ENCODE measurements at regions not wholly inside any gene's neighbourhood (a gene's known extent, or its start where the extent isn't known, plus 50 kb on each side); places are given as distances from the start of the nearest gene placed in this dataset.

DNA sequence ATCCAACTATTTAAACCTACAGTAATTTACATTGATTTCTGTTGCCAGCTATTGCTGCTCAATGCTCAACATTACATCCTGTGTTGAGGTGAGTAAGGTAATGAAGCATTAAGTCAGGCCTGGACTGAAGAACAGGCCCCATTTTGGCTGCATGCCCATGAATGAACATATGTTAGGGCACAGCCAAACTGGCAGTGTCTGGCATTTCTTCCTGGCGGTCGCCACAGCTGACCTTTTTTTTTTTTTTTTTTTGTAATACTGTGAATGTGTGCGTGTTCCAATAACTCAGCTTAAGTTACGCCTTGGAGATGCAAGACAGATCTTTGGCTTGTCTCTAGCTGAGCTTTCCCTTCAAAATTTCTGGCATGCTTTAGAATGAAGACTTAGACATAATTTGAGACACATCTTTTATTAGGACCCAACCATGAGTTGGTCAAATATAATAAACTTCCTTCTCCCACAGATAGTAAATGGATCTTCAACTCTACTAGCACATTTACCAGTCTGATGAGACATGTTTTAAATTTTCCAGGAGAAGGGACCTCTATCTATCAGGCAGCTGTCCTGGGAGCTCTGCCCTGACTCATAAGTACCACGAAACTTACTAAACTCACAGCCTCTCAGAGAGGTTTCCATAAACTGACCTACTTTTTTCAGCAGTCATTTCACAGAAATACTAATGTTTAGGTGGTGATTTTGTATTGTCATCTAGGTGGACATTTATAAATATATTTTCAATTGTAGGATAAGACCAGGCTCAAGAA lies 341.1 kb upstream of the RUNX1 start:
- Histone ChIP-seq H3K4me1 (no peaks in the 10 kb centered on the region), H3K27ac (no peak overlapping the region), H3K9me3 (0 out of 3 replicates have a peak, but pooled peaks cover 2% of the 10 kb centered on the region), H3K4me2 (no peak overlapping the region), H3K4me3 (no peak overlapping the region)
- ChIA-PET CTCF (interaction anchor here (2.1 to 2.6 kb wide), 2 partner anchors 10 to 501 kb away, joined by 5 to 15 read pairs; no protein-coding TSS in a partner anchor), POLR2A (no interaction called here)
- no peak for FAIRE-seq
- WGBS (ENCODE audit: missing lambda C conversion rate), result 61% methylated on average over 5 of the region's 5 CpGs
- ATAC-seq, result no peak
- DNase-seq (ENCODE audit: low read depth in 1 of 2, low spot score in 1 of 2), result no peak
- TF ChIP-seq ZNF302 (CRISPR knock-in tag; IDR thresholded peaks at IDR 0.05) (no peak), USF2 (IDR thresholded peaks at IDR 0.05) (no peak), FOSL2 (IDR thresholded peaks at IDR 0.05) (no peak), FOSL2 (CRISPR knock-in tag; IDR thresholded peaks at IDR 0.05) (no peak), CHD4 (IDR thresholded peaks at IDR 0.05; ENCODE audit: borderline replicate concordance) (no peak), REST (IDR thresholded peaks at IDR 0.05) (no peak)

DNA sequence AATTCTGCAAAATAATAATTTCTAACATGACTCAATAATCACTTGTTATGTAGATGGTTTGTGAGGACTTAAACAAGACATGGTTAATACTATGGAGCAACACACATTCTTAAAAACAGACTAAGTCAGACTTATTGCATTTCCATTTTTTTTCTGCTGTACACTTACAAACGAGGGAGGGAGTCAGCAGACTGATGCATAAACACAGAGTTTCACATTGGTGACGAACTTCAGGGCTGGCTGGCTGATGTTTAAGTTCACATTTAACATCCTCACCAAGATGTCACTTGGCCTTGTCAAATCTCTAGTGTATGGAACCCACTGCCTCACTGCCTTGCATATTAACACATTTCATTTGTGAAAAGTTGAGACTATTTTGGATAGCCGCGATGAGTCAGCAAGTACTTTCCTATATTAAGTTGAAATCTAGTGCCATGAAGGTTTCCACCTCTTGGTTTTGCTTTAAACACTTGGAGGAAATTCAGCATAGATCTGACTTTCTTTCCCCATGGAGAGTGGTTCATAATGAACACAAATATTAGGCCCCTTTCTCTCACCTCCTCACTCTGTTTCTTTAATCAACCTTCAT lies 337.5 kb upstream of the RUNX1 start:
- H3K27ac ChIP-seq, result no peak overlapping the region
- 69% methylated on average over 4 of the region's 4 CpGs for WGBS (ENCODE audit: missing lambda C conversion rate)
- DNase-seq (ENCODE audit: low read depth in 1 of 2, low spot score in 1 of 2) (no peak), ATAC-seq (no peak), FAIRE-seq (no peak)
- POLR2A ChIA-PET, result no interaction called here
- no peak overlapping the region for H3K4me3 ChIP-seq
- no peak overlapping the region for H3K4me2 ChIP-seq
- H3K4me1 ChIP-seq, result no peaks in the 10 kb centered on the region
- CTCF ChIA-PET, result no interaction called here
- TF ChIP-seq CHD4 (IDR thresholded peaks at IDR 0.05; ENCODE audit: borderline replicate concordance) (no peak), MAFK (IDR thresholded peaks at IDR 0.05; ENCODE audit: partially characterized antibody) (peak; percentile 46)
- 0 out of 3 replicates have a peak, but pooled peaks cover 2% of the 10 kb centered on the region for H3K9me3 ChIP-seq

DNA sequence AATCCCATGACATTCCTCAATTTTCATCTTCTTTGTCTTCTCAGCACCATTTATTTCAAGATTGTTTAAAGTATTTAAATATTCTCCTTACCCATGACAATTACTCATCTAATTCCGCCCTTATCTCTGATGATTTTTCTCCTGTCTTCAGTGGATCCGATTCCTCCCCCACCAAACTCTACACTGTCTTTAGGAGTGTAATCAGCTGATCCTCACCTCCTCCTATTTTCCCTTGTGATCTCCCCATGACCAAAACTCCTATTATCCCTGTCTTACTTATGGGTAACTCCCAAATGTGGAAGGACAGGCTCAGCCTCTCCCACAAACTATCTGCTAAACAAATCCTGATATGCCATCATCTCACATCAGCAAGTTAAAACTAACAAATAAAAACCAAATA lies 335.3 kb upstream of the RUNX1 start:
- no peak for FAIRE-seq
- Histone ChIP-seq H3K4me1 (no peaks in the 10 kb centered on the region), H3K9me3 (0 out of 3 replicates have a peak, but pooled peaks cover 2% of the 10 kb centered on the region), H3K27ac (no peak overlapping the region), H3K4me2 (no peak overlapping the region), H3K4me3 (no peak overlapping the region)
- ChIA-PET POLR2A (no interaction called here), CTCF (no interaction called here)
- TF ChIP-seq EHMT2 (IDR thresholded peaks at IDR 0.05; ENCODE audit: low read depth), result no peak
- TF ChIP-seq JUN (IDR thresholded peaks at IDR 0.05), result no peak
- TF ChIP-seq, protein P1, sequence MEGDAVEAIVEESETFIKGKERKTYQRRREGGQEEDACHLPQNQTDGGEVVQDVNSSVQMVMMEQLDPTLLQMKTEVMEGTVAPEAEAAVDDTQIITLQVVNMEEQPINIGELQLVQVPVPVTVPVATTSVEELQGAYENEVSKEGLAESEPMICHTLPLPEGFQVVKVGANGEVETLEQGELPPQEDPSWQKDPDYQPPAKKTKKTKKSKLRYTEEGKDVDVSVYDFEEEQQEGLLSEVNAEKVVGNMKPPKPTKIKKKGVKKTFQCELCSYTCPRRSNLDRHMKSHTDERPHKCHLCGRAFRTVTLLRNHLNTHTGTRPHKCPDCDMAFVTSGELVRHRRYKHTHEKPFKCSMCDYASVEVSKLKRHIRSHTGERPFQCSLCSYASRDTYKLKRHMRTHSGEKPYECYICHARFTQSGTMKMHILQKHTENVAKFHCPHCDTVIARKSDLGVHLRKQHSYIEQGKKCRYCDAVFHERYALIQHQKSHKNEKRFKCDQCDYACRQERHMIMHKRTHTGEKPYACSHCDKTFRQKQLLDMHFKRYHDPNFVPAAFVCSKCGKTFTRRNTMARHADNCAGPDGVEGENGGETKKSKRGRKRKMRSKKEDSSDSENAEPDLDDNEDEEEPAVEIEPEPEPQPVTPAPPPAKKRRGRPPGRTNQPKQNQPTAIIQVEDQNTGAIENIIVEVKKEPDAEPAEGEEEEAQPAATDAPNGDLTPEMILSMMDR (IDR thresholded peaks at IDR 0.05), result no peak
- TF ChIP-seq BHLHE40 (IDR thresholded peaks at IDR 0.05; ENCODE audit: low read depth, low read length), result no peak
- TF ChIP-seq CEBPB (IDR thresholded peaks at IDR 0.05), result no peak
- TF ChIP-seq RAD21 (conservative IDR thresholded peaks at IDR 0.05 in 1 of 2, IDR thresholded peaks at IDR 0.05 in 1 of 2), result no peak
- TF ChIP-seq HDAC2 (IDR thresholded peaks at IDR 0.05), result no peak
- TF ChIP-seq KDM5A (IDR thresholded peaks at IDR 0.05), result no peak
- TF ChIP-seq, protein P2, sequence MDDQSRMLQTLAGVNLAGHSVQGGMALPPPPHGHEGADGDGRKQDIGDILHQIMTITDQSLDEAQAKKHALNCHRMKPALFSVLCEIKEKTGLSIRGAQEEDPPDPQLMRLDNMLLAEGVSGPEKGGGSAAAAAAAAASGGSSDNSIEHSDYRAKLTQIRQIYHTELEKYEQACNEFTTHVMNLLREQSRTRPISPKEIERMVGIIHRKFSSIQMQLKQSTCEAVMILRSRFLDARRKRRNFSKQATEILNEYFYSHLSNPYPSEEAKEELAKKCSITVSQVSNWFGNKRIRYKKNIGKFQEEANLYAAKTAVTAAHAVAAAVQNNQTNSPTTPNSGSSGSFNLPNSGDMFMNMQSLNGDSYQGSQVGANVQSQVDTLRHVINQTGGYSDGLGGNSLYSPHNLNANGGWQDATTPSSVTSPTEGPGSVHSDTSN (IDR thresholded peaks at IDR 0.05), result no peak
- no peak for TF ChIP-seq HOXA7 (CRISPR knock-in tag; IDR thresholded peaks at IDR 0.05)
- TF ChIP-seq CBX8 (IDR thresholded peaks at IDR 0.05), result no peak
- TF ChIP-seq JUNB (IDR thresholded peaks at IDR 0.05), result no peak
- no peak for TF ChIP-seq MYC (IDR thresholded peaks at IDR 0.05; ENCODE audit: borderline replicate concordance, low read length)
- TF ChIP-seq GATA3 (IDR thresholded peaks at IDR 0.05; ENCODE audit: borderline replicate concordance), result no peak
- TF ChIP-seq ESRRA (IDR thresholded peaks at IDR 0.05; ENCODE audit: borderline replicate concordance, low read length), result no peak
- WGBS (ENCODE audit: missing lambda C conversion rate), result 62% methylated on average over 2 of the region's 2 CpGs
- no peak for DNase-seq (ENCODE audit: low read depth in 1 of 2, low spot score in 1 of 2)
- ATAC-seq, result no peak

Measured in A549 (cell line).